Astrocyte (in vitro differentiated cells and primary cell): ENCODE measurements at regions not wholly inside any gene's neighbourhood (a gene's known extent, or its start where the extent isn't known, plus 50 kb on each side); places are given as distances from the start of the nearest gene placed in this dataset.

ENCODE experiments used
- DNase-seq: peaks from one replicate; pipeline ENCODE4 v3.0.0-alpha.2; 2010; ENCODE audit warnings: low read depth
- FAIRE-seq: peaks from 2 replicates; lab custom pipeline; 2011; peaks lifted over from hg19 to GRCh38; lab: Jason Lieb, UNC
- H2AFZ ChIP-seq: 2 replicates; pipeline ENCODE4 v1.6.0; 2012; ENCODE audit warnings: low read depth, low read length, inconsistent platforms
- H3K27ac ChIP-seq: 2 replicates; pipeline ENCODE4 v1.5.1; 2011; ENCODE audit warnings: low read depth, low read length, inconsistent platforms
- H3K27me3 ChIP-seq: 2 replicates; pipeline ENCODE4 v1.6.0; 2011; ENCODE audit warnings: low read length, inconsistent platforms; ENCODE audit not compliant: insufficient read depth
- H3K36me3 ChIP-seq: 2 replicates; pipeline ENCODE4 v1.5.1; 2011; ENCODE audit warnings: low read length, inconsistent platforms; ENCODE audit not compliant: insufficient read depth
- H3K4me1 ChIP-seq: 2 replicates; pipeline ENCODE4 v1.5.1; 2011; ENCODE audit warnings: low read length, inconsistent platforms; ENCODE audit not compliant: insufficient read depth
- H3K4me2 ChIP-seq: 2 replicates; pipeline ENCODE4 v1.6.0; 2012; ENCODE audit warnings: low read length, inconsistent platforms
- H3K4me3 ChIP-seq: 2 replicates; pipeline ENCODE4 v1.5.1; 2011; ENCODE audit warnings: low read depth, mild to moderate bottlenecking, low read length, inconsistent platforms; ENCODE audit not compliant: insufficient read depth
- H3K79me2 ChIP-seq: 2 replicates; pipeline ENCODE4 v1.6.0; 2012; ENCODE audit warnings: mild to moderate bottlenecking, low read length, inconsistent platforms; ENCODE audit not compliant: insufficient read depth
- H3K9ac ChIP-seq: 2 replicates; pipeline ENCODE4 v1.6.0; 2012; ENCODE audit warnings: mild to moderate bottlenecking, low read length, inconsistent platforms
- H3K9me3 ChIP-seq: 2 replicates; pipeline ENCODE4 v1.5.1; 2012; ENCODE audit warnings: low read depth, mild to moderate bottlenecking, low read length, inconsistent platforms; ENCODE audit not compliant: insufficient read depth
- H4K20me1 ChIP-seq: 2 replicates; pipeline ENCODE4 v1.6.0; 2012; ENCODE audit warnings: low read length, inconsistent platforms; ENCODE audit not compliant: insufficient read depth
- H3K27ac Mint-ChIP-seq: one replicate; pipeline ENCODE4 v1.8.0; 2021; ENCODE audit warnings: mild to moderate bottlenecking, mixed read lengths; ENCODE audit not compliant: unreplicated experiment
- H3K27me3 Mint-ChIP-seq: one replicate; pipeline ENCODE4 v1.8.0; 2021; ENCODE audit warnings: low read depth, mixed read lengths; ENCODE audit not compliant: unreplicated experiment
- H3K36me3 Mint-ChIP-seq: one replicate; pipeline ENCODE4 v1.8.0; 2021; ENCODE audit warnings: low read depth, mixed read lengths; ENCODE audit not compliant: unreplicated experiment
- H3K4me1 Mint-ChIP-seq: one replicate; pipeline ENCODE4 v1.8.0; 2021; ENCODE audit warnings: low read depth, mixed read lengths; ENCODE audit not compliant: unreplicated experiment
- H3K4me3 Mint-ChIP-seq: one replicate; pipeline ENCODE4 v1.8.0; 2021; ENCODE audit warnings: mild to moderate bottlenecking, moderate library complexity, mixed read lengths; ENCODE audit not compliant: unreplicated experiment
- H3K9me3 Mint-ChIP-seq: one replicate; pipeline ENCODE4 v1.8.0; 2021; ENCODE audit warnings: mild to moderate bottlenecking, mixed read lengths; ENCODE audit not compliant: unreplicated experiment
- CTCF ChIP-seq: IDR thresholded peaks from 2 replicates; pipeline ENCODE4 v1.5.1; 2011; ENCODE audit warnings: low read depth, mild to moderate bottlenecking, inconsistent platforms, low read length, moderate library complexity; ENCODE audit not compliant: insufficient read depth
- EZH2 ChIP-seq: IDR thresholded peaks from 2 replicates; pipeline ENCODE4 v1.6.1; 2012; ENCODE audit warnings: mild to moderate bottlenecking, low read length, inconsistent platforms; ENCODE audit not compliant: insufficient read depth

- no peak overlapping the region for H3K9ac ChIP-seq
- TF ChIP-seq EZH2 = no peak
- TF ChIP-seq CTCF = no peak
- no peaks in the 10 kb centered on the region for H3K27me3 Mint-ChIP-seq
- peaks cover 14% of the 10 kb centered on the region for H3K9me3 Mint-ChIP-seq
- no peaks in the 10 kb centered on the region for H3K4me1 Mint-ChIP-seq
- no peak overlapping the region for H3K4me2 ChIP-seq
- no peak overlapping the region for H3K4me3 Mint-ChIP-seq
- H3K9me3 ChIP-seq = peaks cover 9% of the 10 kb centered on the region
- no peak overlapping the region for H3K4me3 ChIP-seq
- DNase-seq (no peak), FAIRE-seq (no peak)
- no peaks in the 10 kb centered on the region for H3K79me2 ChIP-seq
- no peak overlapping the region for H3K27ac ChIP-seq
- H3K4me1 ChIP-seq = no peaks in the 10 kb centered on the region
- H3K36me3 Mint-ChIP-seq = no peaks in the 10 kb centered on the region
- H3K36me3 ChIP-seq = no peaks in the 10 kb centered on the region
- H3K27ac Mint-ChIP-seq = no peak overlapping the region
- no peaks in the 10 kb centered on the region for H3K27me3 ChIP-seq
- no peaks in the 10 kb centered on the region for H4K20me1 ChIP-seq
- no peak overlapping the region for H2AFZ ChIP-seq
These were observed 96.4 kb downstream of the TUBA3C start for GRCh38 chr13:19085258-19085657.

GRCh38 chr13:19083340-19083739 is 98.3 kb downstream of the TUBA3C start:
- Histone ChIP-seq H3K36me3 (no peaks in the 10 kb centered on the region), H3K9ac (no peak overlapping the region), H3K27ac (no peak overlapping the region), H2AFZ (no peak overlapping the region), H3K4me2 (no peak overlapping the region), H4K20me1 (no peaks in the 10 kb centered on the region), H3K27me3 (no peaks in the 10 kb centered on the region), H3K9me3 (no peaks in the 10 kb centered on the region), H3K4me3 (no peak overlapping the region), H3K79me2 (no peaks in the 10 kb centered on the region), H3K4me1 (no peaks in the 10 kb centered on the region)
- Mint-ChIP-seq H3K4me3 (no peak overlapping the region), H3K4me1 (no peaks in the 10 kb centered on the region), H3K27ac (no peak overlapping the region), H3K27me3 (no peaks in the 10 kb centered on the region), H3K36me3 (no peaks in the 10 kb centered on the region), H3K9me3 (peaks cover 9% of the 10 kb centered on the region)
- TF ChIP-seq EZH2 (no peak), CTCF (no peak)
- FAIRE-seq = no peak
- no peak for DNase-seq

- H3K4me1 Mint-ChIP-seq = no peaks in the 10 kb centered on the region
- H3K27ac Mint-ChIP-seq = no peak overlapping the region
- peaks cover 12% of the 10 kb centered on the region for H3K9me3 Mint-ChIP-seq
- H3K4me3 Mint-ChIP-seq = no peak overlapping the region
- no peaks in the 10 kb centered on the region for H3K79me2 ChIP-seq
- no peak overlapping the region for H3K27ac ChIP-seq
- no peaks in the 10 kb centered on the region for H4K20me1 ChIP-seq
- no peaks in the 10 kb centered on the region for H3K36me3 ChIP-seq
- H3K4me3 ChIP-seq = no peak overlapping the region
- H2AFZ ChIP-seq = no peak overlapping the region
- peaks cover 15% of the 10 kb centered on the region for H3K9me3 ChIP-seq
- no peak for DNase-seq
- H3K4me2 ChIP-seq = no peak overlapping the region
- no peaks in the 10 kb centered on the region for H3K36me3 Mint-ChIP-seq
- H3K27me3 Mint-ChIP-seq = no peaks in the 10 kb centered on the region
- TF ChIP-seq EZH2 (no peak), CTCF (no peak)
- no peak for FAIRE-seq
- H3K9ac ChIP-seq = no peak overlapping the region
- H3K4me1 ChIP-seq = no peaks in the 10 kb centered on the region
- H3K27me3 ChIP-seq = no peaks in the 10 kb centered on the region
These were observed 106.2 kb downstream of the TUBA3C start for GRCh38 chr13:19075418-19075817.
